ENCODE measurements at regions not wholly inside any gene's neighbourhood (a gene's known extent, or its start where the extent isn't known, plus 50 kb on each side); places are given as distances from the start of the nearest gene placed in this dataset.
"Not testable (repeated sequence)": the region's sequence is repeated elsewhere in the genome, so short reads cannot be mapped to it uniquely, and the experiment has no call there.

- H3F3A ChIP-seq (ENCODE audit: insufficient read depth); H4K20me1 ChIP-seq (ENCODE audit: insufficient read depth); H3K27ac ChIP-seq; DNase-seq; H3K9ac ChIP-seq; H2AFZ ChIP-seq; H3K4me1 ChIP-seq (ENCODE audit: insufficient read depth); H3K27me3 ChIP-seq (replicated peaks; ENCODE audit: insufficient read depth); H3K9me2 ChIP-seq (ENCODE audit: insufficient read depth); H3K4me2 ChIP-seq (ENCODE audit: unreplicated experiment); H3K4me3 ChIP-seq; H3K79me2 ChIP-seq (ENCODE audit: insufficient read depth); H3K9me3 ChIP-seq (ENCODE audit: low read depth); H3K36me3 ChIP-seq (ENCODE audit: low read depth); in situ Hi-C loops (cut with MboI): not testable (repeated sequence)
- 87% methylated on average over 3 of the region's 26 CpGs; no CpG with 5 or more reads in 1 of the 2 experiments for WGBS, 2 experiments (ENCODE audit: low coverage in 1 of 2, low lambda C conversion rate in 2 of 2, missing lambda C conversion rate in 2 of 2)
Measured at GRCh38 chrY:12453318-12453717, 247.7 kb upstream of the USP9Y start.

DNA sequence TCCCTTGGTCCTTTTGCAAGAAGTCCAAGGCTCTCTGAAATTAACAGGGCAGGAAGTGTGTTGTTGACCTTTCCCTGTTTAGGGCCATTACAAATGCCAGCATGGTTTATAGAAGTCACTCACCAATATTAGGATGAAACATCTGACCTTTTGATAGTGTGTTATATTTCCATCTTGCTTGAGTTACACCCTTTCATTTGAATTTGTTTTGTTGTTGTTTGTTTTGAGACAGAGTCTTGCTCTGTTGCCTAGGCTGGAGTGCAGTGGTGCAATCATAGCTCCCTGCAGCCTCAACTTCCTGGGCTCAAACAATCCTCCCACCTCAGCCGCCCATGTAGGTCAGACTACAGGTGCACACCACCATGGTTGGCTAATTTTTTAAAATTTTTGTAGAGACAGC, 241.1 kb upstream of the USP9Y start:
- Histone ChIP-seq H3K4me3 (no peak overlapping the region), H3K79me2 (ENCODE audit: insufficient read depth) (no peaks in the 10 kb centered on the region), H3K9me3 (ENCODE audit: low read depth) (no peaks in the 10 kb centered on the region), H3K4me1 (ENCODE audit: insufficient read depth) (no peaks in the 10 kb centered on the region), H4K20me1 (ENCODE audit: insufficient read depth) (no peaks in the 10 kb centered on the region), H3K36me3 (ENCODE audit: low read depth) (no peaks in the 10 kb centered on the region), H3K27ac (no peak overlapping the region), H3K9me2 (ENCODE audit: insufficient read depth) (no peaks in the 10 kb centered on the region), H3K4me2 (ENCODE audit: unreplicated experiment) (no peak overlapping the region), H2AFZ (no peak overlapping the region), H3K27me3 (replicated peaks; ENCODE audit: insufficient read depth) (no peaks in the 10 kb centered on the region), H3K9ac (no peak overlapping the region), H3F3A (ENCODE audit: insufficient read depth) (no peaks in the 10 kb centered on the region)
- TF ChIP-seq EZH2phosphoT487 (IDR thresholded peaks at IDR 0.05; ENCODE audit: insufficient read depth, low read depth) (no peak), EZH2 (IDR thresholded peaks at IDR 0.05; ENCODE audit: insufficient read depth, poor library complexity, severe bottlenecking) (no peak)
- 33 to 82% methylated on average over 1 of the region's 1 CpG for WGBS, 2 experiments (ENCODE audit: low coverage in 1 of 2, low lambda C conversion rate in 2 of 2, missing lambda C conversion rate in 2 of 2)
- in situ Hi-C loops (cut with MboI): no loop called here
- DNase-seq: no peak

DNA sequence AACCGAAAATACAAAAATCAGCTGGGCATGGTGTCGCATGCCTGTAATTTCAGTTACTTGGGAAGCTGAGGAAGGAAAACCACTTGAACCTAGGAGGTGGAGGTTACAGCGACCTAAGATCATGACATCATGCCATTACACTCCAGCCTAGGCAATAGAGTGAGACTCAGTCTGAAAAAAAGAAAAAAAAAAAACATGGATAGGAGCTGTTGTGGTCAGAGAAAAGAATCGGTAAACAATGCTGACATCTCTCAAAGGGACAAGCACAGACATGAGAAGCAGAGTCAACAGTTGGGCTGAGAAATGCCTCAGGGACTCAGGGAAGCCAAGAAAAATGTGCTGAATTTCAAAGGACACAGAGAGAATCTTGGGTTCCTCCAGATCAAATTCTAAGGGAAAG, 236.9 kb upstream of the USP9Y start:
- Histone ChIP-seq H3K27me3 (replicated peaks; ENCODE audit: insufficient read depth) (no peaks in the 10 kb centered on the region), H3K4me1 (ENCODE audit: insufficient read depth) (no peaks in the 10 kb centered on the region), H3K27ac (no peak overlapping the region), H2AFZ (no peak overlapping the region), H3K4me3 (no peak overlapping the region), H3F3A (ENCODE audit: insufficient read depth) (no peaks in the 10 kb centered on the region), H3K79me2 (ENCODE audit: insufficient read depth) (no peaks in the 10 kb centered on the region), H4K20me1 (ENCODE audit: insufficient read depth) (no peaks in the 10 kb centered on the region), H3K9me3 (ENCODE audit: low read depth) (no peaks in the 10 kb centered on the region), H3K4me2 (ENCODE audit: unreplicated experiment) (no peak overlapping the region), H3K9me2 (ENCODE audit: insufficient read depth) (no peaks in the 10 kb centered on the region), H3K9ac (no peak overlapping the region), H3K36me3 (ENCODE audit: low read depth) (no peaks in the 10 kb centered on the region)
- no peak for DNase-seq
- whole genome bisulfite sequencing, 2 experiments (ENCODE audit: low coverage in 1 of 2, low lambda C conversion rate in 2 of 2, missing lambda C conversion rate in 2 of 2): 70 to 76% methylated on average over 4 of the region's 4 CpGs
- in situ Hi-C loops (cut with MboI): no loop called here
- TF ChIP-seq EZH2phosphoT487 (IDR thresholded peaks at IDR 0.05; ENCODE audit: insufficient read depth, low read depth) (no peak), EZH2 (IDR thresholded peaks at IDR 0.05; ENCODE audit: insufficient read depth, poor library complexity, severe bottlenecking) (no peak)

DNA sequence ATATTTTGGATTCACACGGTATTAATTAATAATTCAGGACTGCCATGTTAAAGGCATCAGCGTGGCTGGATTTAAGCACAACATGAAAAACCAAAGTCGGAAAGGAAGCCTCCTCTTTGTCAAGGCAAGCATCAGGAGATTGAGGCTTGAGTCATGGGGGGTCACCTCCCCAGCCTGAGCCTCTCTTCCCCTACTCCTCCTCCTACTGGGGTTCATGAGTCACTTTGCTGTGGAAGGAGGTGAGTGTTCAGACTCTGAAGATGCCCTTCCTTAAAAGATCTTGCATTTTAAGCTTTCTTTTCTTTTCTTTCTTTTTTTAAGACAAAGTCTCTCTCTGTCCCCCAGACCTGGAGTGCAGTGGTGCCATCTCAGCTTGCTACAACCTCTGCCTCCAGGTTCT, 235.3 kb upstream of the USP9Y start:
- H3K4me1 ChIP-seq (ENCODE audit: insufficient read depth): no peaks in the 10 kb centered on the region
- 50 to 54% methylated on average over 2 to 3 of the region's 3 CpGs for WGBS, 2 experiments (ENCODE audit: low coverage in 1 of 2, low lambda C conversion rate in 2 of 2, missing lambda C conversion rate in 2 of 2)
- no peaks in the 10 kb centered on the region for H4K20me1 ChIP-seq (ENCODE audit: insufficient read depth)
- no peak for TF ChIP-seq EZH2phosphoT487 (IDR thresholded peaks at IDR 0.05; ENCODE audit: insufficient read depth, low read depth)
- TF ChIP-seq EZH2 (IDR thresholded peaks at IDR 0.05; ENCODE audit: insufficient read depth, poor library complexity, severe bottlenecking): no peak
- H3K9me2 ChIP-seq (ENCODE audit: insufficient read depth): no peaks in the 10 kb centered on the region
- no peaks in the 10 kb centered on the region for H3K36me3 ChIP-seq (ENCODE audit: low read depth)
- H3K9me3 ChIP-seq (ENCODE audit: low read depth): no peaks in the 10 kb centered on the region
- H3F3A ChIP-seq (ENCODE audit: insufficient read depth): no peaks in the 10 kb centered on the region
- no peak overlapping the region for H3K4me2 ChIP-seq (ENCODE audit: unreplicated experiment)
- no peak for DNase-seq
- no peak overlapping the region for H3K4me3 ChIP-seq
- in situ Hi-C loops (cut with MboI): no loop called here
- no peak overlapping the region for H2AFZ ChIP-seq
- no peak overlapping the region for H3K27ac ChIP-seq
- H3K79me2 ChIP-seq (ENCODE audit: insufficient read depth): no peaks in the 10 kb centered on the region
- H3K27me3 ChIP-seq (replicated peaks; ENCODE audit: insufficient read depth): no peaks in the 10 kb centered on the region
- no peak overlapping the region for H3K9ac ChIP-seq

DNA sequence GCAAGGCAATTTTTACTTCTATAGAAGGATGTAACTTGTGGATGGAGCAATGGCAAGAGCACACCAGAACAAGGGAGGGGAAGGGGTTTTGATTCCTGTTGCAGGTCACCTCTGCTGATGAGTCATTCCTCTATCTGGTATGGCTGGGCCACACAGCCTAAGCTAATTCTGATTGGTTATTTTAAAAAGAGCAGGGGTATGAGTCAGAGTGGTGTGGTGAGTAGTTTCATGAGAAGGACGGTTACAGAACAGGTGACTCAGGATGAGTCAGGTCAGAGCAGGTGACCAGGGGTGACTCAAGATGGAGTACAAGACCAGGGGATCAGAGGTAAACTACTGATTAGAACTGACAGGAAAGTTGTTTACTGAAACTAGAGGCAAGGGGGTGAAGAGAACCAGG, 231.9 kb upstream of the USP9Y start:
- no peak overlapping the region for H3K9ac ChIP-seq
- H3F3A ChIP-seq (ENCODE audit: insufficient read depth): no peaks in the 10 kb centered on the region
- peak; percentile 17 for DNase-seq
- no peak for TF ChIP-seq EZH2phosphoT487 (IDR thresholded peaks at IDR 0.05; ENCODE audit: insufficient read depth, low read depth)
- TF ChIP-seq EZH2 (IDR thresholded peaks at IDR 0.05; ENCODE audit: insufficient read depth, poor library complexity, severe bottlenecking): no peak
- no peak overlapping the region for H3K27ac ChIP-seq
- no peaks in the 10 kb centered on the region for H3K4me1 ChIP-seq (ENCODE audit: insufficient read depth)
- no peaks in the 10 kb centered on the region for H3K79me2 ChIP-seq (ENCODE audit: insufficient read depth)
- H3K9me2 ChIP-seq (ENCODE audit: insufficient read depth): no peaks in the 10 kb centered on the region
- H2AFZ ChIP-seq: no peak overlapping the region
- no peaks in the 10 kb centered on the region for H3K36me3 ChIP-seq (ENCODE audit: low read depth)
- WGBS, 2 experiments (ENCODE audit: low coverage in 1 of 2, low lambda C conversion rate in 2 of 2, missing lambda C conversion rate in 2 of 2): 0% methylated on average over 1 of the region's 1 CpG
- no peaks in the 10 kb centered on the region for H3K9me3 ChIP-seq (ENCODE audit: low read depth)
- H3K4me2 ChIP-seq (ENCODE audit: unreplicated experiment): no peak overlapping the region
- no peak overlapping the region for H3K4me3 ChIP-seq
- H4K20me1 ChIP-seq (ENCODE audit: insufficient read depth): no peaks in the 10 kb centered on the region
- in situ Hi-C loops (cut with MboI): no loop called here
- H3K27me3 ChIP-seq (replicated peaks; ENCODE audit: insufficient read depth): no peaks in the 10 kb centered on the region

Data from GM23248 (cell line).